DOHH2 (cell line): ENCODE measurements at regions not wholly inside any gene's neighbourhood (a gene's known extent, or its start where the extent isn't known, plus 50 kb on each side); places are given as distances from the start of the nearest gene placed in this dataset.

Source experiments
- H3F3A ChIP-seq: fragments of 200-600 bp; sonication (generic), shearing (Covaris generic); 2 replicates; pipeline ENCODE4 v1.6.0; 2016; ENCODE audit warnings: antibody characterized with exemption, mild to moderate bottlenecking; ENCODE audit not compliant: control insufficient read depth, insufficient read depth
- H3K27ac ChIP-seq: fragments of 200-600 bp; sonication (generic); 2 replicates; pipeline ENCODE4 v1.5.1; 2014; ENCODE audit warnings: low read depth, mild to moderate bottlenecking, low read length, moderate library complexity
- H3K27me3 ChIP-seq: fragments of 200-600 bp; sonication (generic); 2 replicates; pipeline ENCODE4 v1.6.1; 2014; ENCODE audit warnings: mild to moderate bottlenecking, low read length, mixed read lengths; ENCODE audit not compliant: control insufficient read depth
- H3K36me3 ChIP-seq: fragments of 200-600 bp; sonication (generic); 2 replicates; pipeline ENCODE4 v1.6.1; 2014; ENCODE audit warnings: mild to moderate bottlenecking, low read length, moderate library complexity, mixed read lengths; ENCODE audit not compliant: control insufficient read depth
- H3K4me1 ChIP-seq: fragments of 200-600 bp; sonication (generic); 2 replicates; pipeline ENCODE4 v1.6.1; 2014; ENCODE audit warnings: mild to moderate bottlenecking, low read length, mixed read lengths; ENCODE audit not compliant: control insufficient read depth
- H3K4me2 ChIP-seq: fragments of 200-600 bp; sonication (generic); 2 replicates; pipeline ENCODE4 v1.6.0; 2014; ENCODE audit warnings: mild to moderate bottlenecking, low read length, moderate library complexity
- H3K4me3 ChIP-seq: fragments of 200-600 bp; sonication (generic); 2 replicates; pipeline ENCODE4 v1.5.1; 2014; ENCODE audit warnings: mild to moderate bottlenecking, low read length, mixed read lengths
- H3K79me2 ChIP-seq: fragments of 200-600 bp; sonication (generic); 2 replicates; pipeline ENCODE4 v1.6.1; 2014; ENCODE audit warnings: mild to moderate bottlenecking, low read length, mixed read lengths; ENCODE audit not compliant: control insufficient read depth
- H3K9me2 ChIP-seq: fragments of 200-600 bp; sonication (generic); replicated peaks from 2 replicates; pipeline ENCODE4 v1.6.1; 2014; ENCODE audit warnings: mild to moderate bottlenecking, low read length, mixed read lengths; ENCODE audit not compliant: control insufficient read depth
- H3K9me3 ChIP-seq: fragments of 200-600 bp; sonication (generic); 2 replicates; pipeline ENCODE4 v1.6.1; 2014; ENCODE audit warnings: antibody characterized with exemption, low read length, mixed read lengths; ENCODE audit not compliant: control insufficient read depth, insufficient read depth
- H4K20me1 ChIP-seq: fragments of 200-600 bp; sonication (generic); 2 replicates; pipeline ENCODE4 v1.6.0; 2014; ENCODE audit warnings: low read depth, mild to moderate bottlenecking, antibody characterized with exemption, low read length, moderate library complexity; ENCODE audit not compliant: control insufficient read depth, insufficient read depth
- CTCF ChIP-seq: fragments of 200-600 bp; sonication (generic); IDR thresholded peaks from one replicate; pipeline ENCODE4 v1.5.1; 2014; ENCODE audit warnings: antibody characterized with exemption, mild to moderate bottlenecking, low read depth, low read length; ENCODE audit not compliant: poor library complexity, severe bottlenecking
- EZH2phosphoT487 ChIP-seq: fragments of 200-600 bp; sonication (generic); IDR thresholded peaks from 2 replicates; pipeline ENCODE4 v1.6.1; 2017; ENCODE audit warnings: borderline replicate concordance, mild to moderate bottlenecking, antibody characterized with exemption, low read length, moderate library complexity, mixed read lengths

- Histone ChIP-seq H3K4me2 (no peak overlapping the region), H4K20me1 (no peaks in the 10 kb centered on the region), H3K9me2 (no peaks in the 10 kb centered on the region), H3K4me3 (no peak overlapping the region), H3K27ac (no peak overlapping the region), H3K9me3 (no peaks in the 10 kb centered on the region), H3K36me3 (no peaks in the 10 kb centered on the region), H3F3A (no peaks in the 10 kb centered on the region), H3K79me2 (no peaks in the 10 kb centered on the region), H3K27me3 (no peaks in the 10 kb centered on the region), H3K4me1 (no peaks in the 10 kb centered on the region)
- TF ChIP-seq EZH2phosphoT487 (no peak), CTCF (no peak)
Observed at GRCh38 chr4:43224559-43224958, 332.0 kb downstream of the GRXCR1 start.

GRCh38 chr4:43233321-43233720 is 340.8 kb downstream of the GRXCR1 start:
- no peak overlapping the region for H3K4me2 ChIP-seq
- H3F3A ChIP-seq = no peaks in the 10 kb centered on the region
- H3K27ac ChIP-seq = no peak overlapping the region
- no peak for TF ChIP-seq EZH2phosphoT487
- TF ChIP-seq CTCF = no peak
- no peaks in the 10 kb centered on the region for H3K9me3 ChIP-seq
- H3K79me2 ChIP-seq = no peaks in the 10 kb centered on the region
- H4K20me1 ChIP-seq = no peaks in the 10 kb centered on the region
- no peak overlapping the region for H3K4me3 ChIP-seq
- H3K36me3 ChIP-seq = no peaks in the 10 kb centered on the region
- H3K27me3 ChIP-seq = no peaks in the 10 kb centered on the region
- no peaks in the 10 kb centered on the region for H3K9me2 ChIP-seq
- H3K4me1 ChIP-seq = no peaks in the 10 kb centered on the region

- no peaks in the 10 kb centered on the region for H4K20me1 ChIP-seq
- H3F3A ChIP-seq = no peaks in the 10 kb centered on the region
- H3K36me3 ChIP-seq = no peaks in the 10 kb centered on the region
- H3K79me2 ChIP-seq = no peaks in the 10 kb centered on the region
- H3K4me1 ChIP-seq = no peaks in the 10 kb centered on the region
- no peak overlapping the region for H3K27ac ChIP-seq
- H3K9me2 ChIP-seq = no peaks in the 10 kb centered on the region
- H3K27me3 ChIP-seq = no peaks in the 10 kb centered on the region
- H3K4me2 ChIP-seq = no peak overlapping the region
- TF ChIP-seq EZH2phosphoT487 (no peak), CTCF (no peak)
- no peak overlapping the region for H3K4me3 ChIP-seq
- H3K9me3 ChIP-seq = no peaks in the 10 kb centered on the region
Observed at GRCh38 chr4:43234626-43235415, 342.3 kb downstream of the GRXCR1 start.
